MCF 10A (cell line): ENCODE measurements at regions not wholly inside any gene's neighbourhood (a gene's known extent, or its start where the extent isn't known, plus 50 kb on each side); places are given as distances from the start of the nearest gene placed in this dataset.

Experiments used
- BruUV-seq: library from RNA; stranded (reverse); fragments of 400-500 nt; replicated peaks from 2 replicates; lab custom pipeline; 2021; lab: Mats Ljungman, UMichigan
- CTCF ChIA-PET: fragments of 300-600 bp; sonication (Branson Sonifier 250); formaldehyde crosslinking; extraction: SDS; loops from one replicate; lab custom pipeline; 2021; ENCODE audit warnings: antibody characterized with exemption, inconsistent platforms; lab: Yijun Ruan, JAX
- POLR2A ChIA-PET: fragments of 300-600, 350-650 bp; sonication (Branson Sonifier 250); formaldehyde crosslinking; extraction: SDS; loops from one replicate; lab custom pipeline; 2020; ENCODE audit warnings: antibody characterized with exemption, inconsistent platforms; lab: Yijun Ruan, JAX
- DNase-seq: peaks from one replicate; pipeline ENCODE4 v3.0.0-alpha.2; 2018; ENCODE audit not compliant: unreplicated experiment
- H3K27ac Mint-ChIP-seq: one replicate; pipeline ENCODE4 v1.8.0; 2022; ENCODE audit warnings: mild to moderate bottlenecking, low read depth, mixed read lengths; ENCODE audit not compliant: unreplicated experiment
- H3K27me3 Mint-ChIP-seq: one replicate; pipeline ENCODE4 v1.8.0; 2022; ENCODE audit warnings: mixed read lengths; ENCODE audit not compliant: insufficient read depth, unreplicated experiment
- H3K36me3 Mint-ChIP-seq: one replicate; pipeline ENCODE4 v1.8.0; 2022; ENCODE audit warnings: mild to moderate bottlenecking, moderate library complexity, mixed read lengths; ENCODE audit not compliant: insufficient read depth, unreplicated experiment
- H3K4me1 Mint-ChIP-seq: one replicate; pipeline ENCODE4 v1.8.0; 2022; ENCODE audit warnings: mixed read lengths; ENCODE audit not compliant: insufficient read depth, unreplicated experiment
- H3K4me3 Mint-ChIP-seq: one replicate; pipeline ENCODE4 v1.8.0; 2022; ENCODE audit warnings: mild to moderate bottlenecking, moderate library complexity, mixed read lengths; ENCODE audit not compliant: unreplicated experiment
- H3K9me3 Mint-ChIP-seq: one replicate; pipeline ENCODE4 v1.8.0; 2022; ENCODE audit warnings: mixed read lengths; ENCODE audit not compliant: unreplicated experiment
- CTCF ChIP-seq: fragments of 200-600 bp; IDR thresholded peaks from one replicate; pipeline ENCODE4 v1.8.0; 2022; ENCODE audit warnings: antibody characterized with exemption, mild to moderate bottlenecking; ENCODE audit not compliant: unreplicated experiment
- intact Hi-C: fragments of 100-400 bp; cut with micrococcal nuclease; formaldehyde crosslinking; loops from 2 replicates; pipeline ENCODE4 v1.14.1; 2022

- TF ChIP-seq CTCF: no peak
- H3K27ac Mint-ChIP-seq: no peak overlapping the region
- intact Hi-C loops: no loop called here
- H3K36me3 Mint-ChIP-seq: no peaks in the 10 kb centered on the region
- CTCF ChIA-PET: no interaction called here
- no peak overlapping the region for H3K4me3 Mint-ChIP-seq
- peaks cover 51% of the 10 kb centered on the region for H3K27me3 Mint-ChIP-seq
- H3K4me1 Mint-ChIP-seq: no peaks in the 10 kb centered on the region
- POLR2A ChIA-PET: no interaction called here
- no peak for DNase-seq
- BruUV-seq: no TSS peak
- no peaks in the 10 kb centered on the region for H3K9me3 Mint-ChIP-seq
Observed at GRCh38 chr15:91741986-91742385, 111.5 kb upstream of the SLCO3A1 start.

- Mint-ChIP-seq H3K36me3 (no peaks in the 10 kb centered on the region), H3K9me3 (peaks cover 17% of the 10 kb centered on the region), H3K27ac (no peak overlapping the region), H3K4me1 (no peaks in the 10 kb centered on the region), H3K27me3 (no peaks in the 10 kb centered on the region), H3K4me3 (no peak overlapping the region)
- ChIA-PET POLR2A (interaction anchor here (0.6 to 0.7 kb wide), 2 partner anchors 27 to 50 kb away, joined by 3 read pairs; no protein-coding TSS in a partner anchor), CTCF (no interaction called here)
- no TSS peak for BruUV-seq
- DNase-seq: no peak
- intact Hi-C loops: no loop called here
- no peak for TF ChIP-seq CTCF
Observed at GRCh38 chr15:91751611-91752010, 101.9 kb upstream of the SLCO3A1 start.

GRCh38 chr15:91752081-91752785, 101.3 kb upstream of the SLCO3A1 start:
- ChIA-PET POLR2A (interaction anchor here (0.6 kb wide), 1 partner anchor 49 kb away, joined by 3 read pairs; no protein-coding TSS in a partner anchor), CTCF (no interaction called here)
- no peak for DNase-seq
- intact Hi-C loops: no loop called here
- BruUV-seq: no TSS peak
- H3K27me3 Mint-ChIP-seq: no peaks in the 10 kb centered on the region
- no peak for TF ChIP-seq CTCF
- no peak overlapping the region for H3K27ac Mint-ChIP-seq
- H3K4me3 Mint-ChIP-seq: no peak overlapping the region
- H3K36me3 Mint-ChIP-seq: no peaks in the 10 kb centered on the region
- no peaks in the 10 kb centered on the region for H3K4me1 Mint-ChIP-seq
- H3K9me3 Mint-ChIP-seq: peaks cover 17% of the 10 kb centered on the region

GRCh38 chr15:91759560-91759959, 93.9 kb upstream of the SLCO3A1 start:
- CTCF ChIA-PET: no interaction called here
- no peak overlapping the region for H3K4me3 Mint-ChIP-seq
- POLR2A ChIA-PET: no interaction called here
- no peaks in the 10 kb centered on the region for H3K36me3 Mint-ChIP-seq
- no peak for DNase-seq
- H3K9me3 Mint-ChIP-seq: no peaks in the 10 kb centered on the region
- no TSS peak for BruUV-seq
- TF ChIP-seq CTCF: no peak
- H3K4me1 Mint-ChIP-seq: no peaks in the 10 kb centered on the region
- intact Hi-C loops: no loop called here
- H3K27ac Mint-ChIP-seq: no peak overlapping the region
- peaks cover 8% of the 10 kb centered on the region for H3K27me3 Mint-ChIP-seq
